Erythroblast (primary cell): ENCODE measurements at regions not wholly inside any gene's neighbourhood (a gene's known extent, or its start where the extent isn't known, plus 50 kb on each side); places are given as distances from the start of the nearest gene placed in this dataset.

ENCODE experiments used
- GATA1 ChIP-seq: IDR thresholded peaks from 2 replicates; pipeline ENCODE4 v1.6.1; 2011; ENCODE audit warnings: low read depth, mild to moderate bottlenecking, control low read depth, low read length, moderate library complexity
- POLR2A ChIP-seq: IDR thresholded peaks from 2 replicates; pipeline ENCODE4 v1.6.1; 2011; ENCODE audit warnings: mild to moderate bottlenecking, low read length

DNA sequence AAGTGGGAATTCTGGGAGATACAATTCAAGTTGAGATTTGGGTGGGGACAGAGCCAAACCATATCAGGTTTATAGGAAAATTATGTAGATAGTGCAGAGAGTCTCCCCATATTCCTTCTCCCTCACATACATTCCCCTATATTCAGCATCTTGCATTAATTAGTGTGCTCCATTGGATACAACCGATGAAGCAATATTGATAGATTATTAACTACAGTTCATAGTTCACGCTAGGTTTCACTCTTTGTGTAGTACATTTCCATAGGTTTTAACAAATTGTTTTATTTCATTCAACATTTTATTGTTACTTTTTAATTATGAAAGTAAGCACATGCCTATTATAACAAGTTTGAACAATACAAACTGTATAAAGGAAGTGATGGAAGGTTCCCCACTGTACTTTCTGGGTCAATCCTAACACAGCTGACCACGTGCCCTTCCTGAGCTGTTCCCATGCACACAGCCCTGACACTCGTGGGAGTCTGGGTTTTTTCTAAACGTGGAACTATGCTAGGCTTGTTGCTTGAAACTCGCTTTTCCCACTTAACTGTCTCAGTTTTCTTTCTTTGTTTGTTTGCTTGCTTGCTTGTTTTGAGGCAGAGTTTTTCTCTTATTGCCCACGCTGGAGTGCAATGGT lies 116.8 kb upstream of the TMPRSS2 start:
- TF ChIP-seq POLR2A = no peak
- TF ChIP-seq GATA1 = no peak
